Spleen (tissue), 7 donors: ENCODE measurements at regions not wholly inside any gene's neighbourhood (a gene's known extent, or its start where the extent isn't known, plus 50 kb on each side); places are given as distances from the start of the nearest gene placed in this dataset.

Experiments used
- CTCF ChIP-seq, 11 experiments: fragments of 200-600 bp in 7 of 11; fragments of 450-650 bp in 4 of 11; sonication (generic) in 4 of 11; IDR thresholded peaks in 8 of 11; conservative IDR thresholded peaks in 3 of 11; 1 replicate in 7 of 11; 2 replicates in 4 of 11; pipeline versions ENCODE4 v1.4.0 to v1.8.0; 2016 to 2021; ENCODE audit warnings: antibody characterized with exemption in 11 of 11, inconsistent platforms in 4 of 11, mild to moderate bottlenecking in 1 of 11
- POLR2A ChIP-seq, 3 donors: fragments of 450-650 bp; IDR thresholded peaks; one replicate each; pipeline ENCODE4 v1.5.1; 2017; ENCODE audit warnings: antibody characterized with exemption in 3 of 3, mild to moderate bottlenecking in 1 of 3
- donor health status: DM: no; HTN: no; CAD: no; lungs with moderate emphysema.
- donor health status: DM: no; HTN: no; CAD: no.
- donor health status: DM: no; HTN: no; CAD: no.

DNA sequence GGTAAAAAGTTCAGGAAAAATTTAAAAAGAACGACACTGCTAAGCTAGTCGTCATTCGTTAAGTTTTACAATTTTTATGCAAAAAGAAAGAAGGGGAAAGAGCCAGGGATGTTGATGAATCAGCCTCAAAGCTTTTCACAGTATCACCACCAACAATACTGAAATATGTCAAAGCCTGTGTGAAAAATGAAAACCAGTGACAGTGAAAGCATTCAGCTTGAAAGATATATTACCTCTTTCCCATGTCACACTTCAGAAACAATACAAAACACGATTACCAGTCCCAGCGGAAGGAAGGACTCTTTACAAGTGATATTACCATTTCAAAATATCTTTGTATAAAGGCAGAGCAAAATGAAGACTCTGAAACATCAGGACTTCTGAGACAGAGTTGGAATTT is 489.2 kb downstream of the EPHA7 start:
- TF ChIP-seq POLR2A (IDR thresholded peaks at IDR 0.05) = no peak
- no peak for TF ChIP-seq CTCF (IDR thresholded peaks at IDR 0.05 in 8 of 11, conservative IDR thresholded peaks at IDR 0.05 in 3 of 11)
